ENCODE measurements at regions not wholly inside any gene's neighbourhood (a gene's known extent, or its start where the extent isn't known, plus 50 kb on each side); places are given as distances from the start of the nearest gene placed in this dataset.

DNA sequence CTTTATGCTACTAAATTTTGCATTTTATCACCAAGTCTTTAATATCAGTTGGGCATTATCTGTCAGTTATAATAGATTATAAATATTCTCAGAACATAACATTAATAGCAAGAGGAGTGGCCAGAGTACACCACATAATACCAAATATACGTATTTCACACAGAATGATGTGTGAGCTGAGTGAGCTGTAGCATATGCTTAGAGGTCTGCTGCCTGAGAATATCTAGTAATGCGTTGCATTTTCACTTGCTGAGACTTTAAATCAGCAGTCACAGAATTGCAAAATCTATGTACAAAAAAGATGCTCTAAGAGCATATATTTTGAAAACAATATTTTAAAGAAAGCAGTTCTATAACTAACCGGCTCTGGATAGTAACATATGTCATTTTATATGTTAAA, 921.1 kb upstream of the EDIL3 start:
- Histone ChIP-seq H3K4me3 (ENCODE audit: low read length, poor library complexity, severe bottlenecking) (no peak overlapping the region), H3K4me2 (ENCODE audit: low read depth, low read length, poor library complexity, severe bottlenecking) (no peak overlapping the region), H3K9ac (ENCODE audit: low read depth, low read length, poor library complexity, severe bottlenecking) (no peak overlapping the region), H3K27me3 (ENCODE audit: insufficient read depth, low read length, poor library complexity, severe bottlenecking) (no peaks in the 10 kb centered on the region), H3K9me3 (ENCODE audit: insufficient read depth, low read depth, low read length) (no peaks in the 10 kb centered on the region), H3K9me2 (replicated peaks; ENCODE audit: low read depth, low read length) (no peaks in the 10 kb centered on the region), H3K4me1 (ENCODE audit: insufficient read depth, low read length, poor library complexity, severe bottlenecking) (no peaks in the 10 kb centered on the region), H4K20me1 (ENCODE audit: insufficient read depth, low read length, poor library complexity, severe bottlenecking) (no peaks in the 10 kb centered on the region), H3F3A (ENCODE audit: low read depth) (no peaks in the 10 kb centered on the region), H3K79me2 (ENCODE audit: insufficient read depth, low read length) (no peaks in the 10 kb centered on the region), H3K36me3 (ENCODE audit: insufficient read depth, low read length) (no peaks in the 10 kb centered on the region), H2AFZ (ENCODE audit: low read length) (no peak overlapping the region)
- TF ChIP-seq CTCF (conservative IDR thresholded peaks at IDR 0.05; ENCODE audit: low read length) (no peak), EZH2phosphoT487 (IDR thresholded peaks at IDR 0.05; ENCODE audit: borderline replicate concordance) (no peak)

DNA sequence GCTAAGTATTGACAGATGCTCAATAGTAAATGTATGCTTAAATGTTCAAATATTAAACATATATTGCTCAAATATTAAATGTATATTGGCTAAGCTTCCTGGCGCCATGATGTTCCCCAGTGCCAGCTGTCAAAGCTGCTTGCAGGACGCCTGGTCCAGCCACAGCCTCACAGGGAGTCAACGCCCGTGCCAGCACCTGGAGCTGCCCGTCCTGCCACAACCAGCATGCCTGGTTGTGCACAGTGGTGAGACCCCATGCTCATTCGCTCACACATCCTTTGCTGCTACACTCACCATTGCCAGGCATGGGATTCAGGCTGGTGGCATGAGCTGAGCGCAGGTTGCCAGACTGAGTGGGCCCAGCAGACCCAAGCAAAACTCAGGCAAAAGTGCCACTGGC, 926.9 kb upstream of the EDIL3 start:
- Histone ChIP-seq H3K4me2 (ENCODE audit: low read depth, low read length, poor library complexity, severe bottlenecking) (no peak overlapping the region), H3K79me2 (ENCODE audit: insufficient read depth, low read length) (no peaks in the 10 kb centered on the region), H3F3A (ENCODE audit: low read depth) (no peaks in the 10 kb centered on the region), H3K9me3 (ENCODE audit: insufficient read depth, low read depth, low read length) (no peaks in the 10 kb centered on the region), H3K27me3 (ENCODE audit: insufficient read depth, low read length, poor library complexity, severe bottlenecking) (no peaks in the 10 kb centered on the region), H3K4me3 (ENCODE audit: low read length, poor library complexity, severe bottlenecking) (no peak overlapping the region), H3K9me2 (replicated peaks; ENCODE audit: low read depth, low read length) (no peaks in the 10 kb centered on the region), H2AFZ (ENCODE audit: low read length) (no peak overlapping the region), H3K9ac (ENCODE audit: low read depth, low read length, poor library complexity, severe bottlenecking) (no peak overlapping the region), H3K4me1 (ENCODE audit: insufficient read depth, low read length, poor library complexity, severe bottlenecking) (no peaks in the 10 kb centered on the region), H4K20me1 (ENCODE audit: insufficient read depth, low read length, poor library complexity, severe bottlenecking) (no peaks in the 10 kb centered on the region), H3K36me3 (ENCODE audit: insufficient read depth, low read length) (no peaks in the 10 kb centered on the region)
- no peak for TF ChIP-seq EZH2phosphoT487 (IDR thresholded peaks at IDR 0.05; ENCODE audit: borderline replicate concordance)
- no peak for TF ChIP-seq CTCF (conservative IDR thresholded peaks at IDR 0.05; ENCODE audit: low read length)

DNA sequence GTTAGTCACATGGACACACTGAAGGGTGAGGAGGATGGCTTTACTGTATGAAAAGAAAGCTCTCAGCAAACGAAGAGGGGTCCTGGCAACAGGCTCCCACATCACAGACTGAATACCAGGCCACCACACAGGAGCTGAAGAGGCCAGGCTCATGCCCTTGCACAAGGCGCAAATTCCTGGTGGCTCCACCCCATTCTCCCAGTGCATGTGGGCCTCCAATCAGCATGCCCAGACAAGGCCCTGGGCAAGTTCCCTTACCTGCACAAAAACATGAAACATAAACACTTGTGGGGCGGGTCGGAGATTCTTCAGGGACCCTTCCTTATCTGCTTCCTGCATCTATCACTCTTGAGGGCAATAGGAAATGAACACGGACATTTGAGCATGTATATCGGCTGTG, 935.8 kb upstream of the EDIL3 start:
- no peaks in the 10 kb centered on the region for H3K79me2 ChIP-seq (ENCODE audit: insufficient read depth, low read length)
- H3K4me3 ChIP-seq (ENCODE audit: low read length, poor library complexity, severe bottlenecking), result no peak overlapping the region
- H3F3A ChIP-seq (ENCODE audit: low read depth), result no peaks in the 10 kb centered on the region
- no peaks in the 10 kb centered on the region for H3K9me3 ChIP-seq (ENCODE audit: insufficient read depth, low read depth, low read length)
- H3K27me3 ChIP-seq (ENCODE audit: insufficient read depth, low read length, poor library complexity, severe bottlenecking), result no peaks in the 10 kb centered on the region
- H3K9ac ChIP-seq (ENCODE audit: low read depth, low read length, poor library complexity, severe bottlenecking), result no peak overlapping the region
- H3K9me2 ChIP-seq (replicated peaks; ENCODE audit: low read depth, low read length), result no peaks in the 10 kb centered on the region
- TF ChIP-seq CTCF (conservative IDR thresholded peaks at IDR 0.05; ENCODE audit: low read length), result no peak
- TF ChIP-seq EZH2phosphoT487 (IDR thresholded peaks at IDR 0.05; ENCODE audit: borderline replicate concordance), result no peak
- no peaks in the 10 kb centered on the region for H4K20me1 ChIP-seq (ENCODE audit: insufficient read depth, low read length, poor library complexity, severe bottlenecking)
- no peaks in the 10 kb centered on the region for H3K4me1 ChIP-seq (ENCODE audit: insufficient read depth, low read length, poor library complexity, severe bottlenecking)
- no peak overlapping the region for H3K4me2 ChIP-seq (ENCODE audit: low read depth, low read length, poor library complexity, severe bottlenecking)
- H3K36me3 ChIP-seq (ENCODE audit: insufficient read depth, low read length), result no peaks in the 10 kb centered on the region
- H2AFZ ChIP-seq (ENCODE audit: low read length), result no peak overlapping the region

Measured in Loucy (cell line).